ENCODE measurements at regions not wholly inside any gene's neighbourhood (a gene's known extent, or its start where the extent isn't known, plus 50 kb on each side); places are given as distances from the start of the nearest gene placed in this dataset.
"Not testable (repeated sequence)": the region's sequence is repeated elsewhere in the genome, so short reads cannot be mapped to it uniquely, and the experiment has no call there.

- H3K4me3 ChIP-seq (ENCODE audit: insufficient read depth, low read depth, low read length, poor library complexity, severe bottlenecking) = no peak overlapping the region
- no peaks in the 10 kb centered on the region for H3K36me3 ChIP-seq (ENCODE audit: control insufficient read depth, insufficient read depth, low read length)
- no peak overlapping the region for H3K27ac ChIP-seq (ENCODE audit: insufficient read depth, low read length, poor library complexity, severe bottlenecking)
- no peaks in the 10 kb centered on the region for H3K9me3 ChIP-seq (ENCODE audit: control insufficient read depth, low read length)
- H3K4me1 ChIP-seq (ENCODE audit: control insufficient read depth, insufficient read depth, low read length, poor library complexity, severe bottlenecking) = no peaks in the 10 kb centered on the region
- DNase-seq = no peak
- H3K27me3 ChIP-seq (replicated peaks; ENCODE audit: control insufficient read depth, insufficient read depth, low read length, poor library complexity, severe bottlenecking) = no peaks in the 10 kb centered on the region
Observed at GRCh38 chr2:129490641-129491040, 488.8 kb upstream of the RAB6C start.

- DNase-seq = no peak
- H3K4me1 ChIP-seq (ENCODE audit: control insufficient read depth, insufficient read depth, low read length, poor library complexity, severe bottlenecking) = no peaks in the 10 kb centered on the region
- H3K36me3 ChIP-seq (ENCODE audit: control insufficient read depth, insufficient read depth, low read length) = no peaks in the 10 kb centered on the region
- H3K27me3 ChIP-seq (replicated peaks; ENCODE audit: control insufficient read depth, insufficient read depth, low read length, poor library complexity, severe bottlenecking) = no peaks in the 10 kb centered on the region
- no peak overlapping the region for H3K27ac ChIP-seq (ENCODE audit: insufficient read depth, low read length, poor library complexity, severe bottlenecking)
- H3K4me3 ChIP-seq (ENCODE audit: insufficient read depth, low read depth, low read length, poor library complexity, severe bottlenecking) = no peak overlapping the region
- H3K9me3 ChIP-seq (ENCODE audit: control insufficient read depth, low read length) = no peaks in the 10 kb centered on the region
Observed at GRCh38 chr2:129491308-129491707, 488.2 kb upstream of the RAB6C start.

GRCh38 chr2:129492548-129492947 lies 486.9 kb upstream of the RAB6C start:
- H3K9me3 ChIP-seq (ENCODE audit: control insufficient read depth, low read length) = no peaks in the 10 kb centered on the region
- no peaks in the 10 kb centered on the region for H3K36me3 ChIP-seq (ENCODE audit: control insufficient read depth, insufficient read depth, low read length)
- no peaks in the 10 kb centered on the region for H3K27me3 ChIP-seq (replicated peaks; ENCODE audit: control insufficient read depth, insufficient read depth, low read length, poor library complexity, severe bottlenecking)
- DNase-seq = no peak
- no peak overlapping the region for H3K27ac ChIP-seq (ENCODE audit: insufficient read depth, low read length, poor library complexity, severe bottlenecking)
- H3K4me1 ChIP-seq (ENCODE audit: control insufficient read depth, insufficient read depth, low read length, poor library complexity, severe bottlenecking) = no peaks in the 10 kb centered on the region
- H3K4me3 ChIP-seq (ENCODE audit: insufficient read depth, low read depth, low read length, poor library complexity, severe bottlenecking) = no peak overlapping the region

GRCh38 chr2:129499747-129500146 lies 479.7 kb upstream of the RAB6C start:
- H3K27ac ChIP-seq (ENCODE audit: insufficient read depth, low read length, poor library complexity, severe bottlenecking) = no peak overlapping the region
- H3K9me3 ChIP-seq (ENCODE audit: control insufficient read depth, low read length) = no peaks in the 10 kb centered on the region
- no peak overlapping the region for H3K4me3 ChIP-seq (ENCODE audit: insufficient read depth, low read depth, low read length, poor library complexity, severe bottlenecking)
- H3K27me3 ChIP-seq (replicated peaks; ENCODE audit: control insufficient read depth, insufficient read depth, low read length, poor library complexity, severe bottlenecking) = no peaks in the 10 kb centered on the region
- no peaks in the 10 kb centered on the region for H3K4me1 ChIP-seq (ENCODE audit: control insufficient read depth, insufficient read depth, low read length, poor library complexity, severe bottlenecking)
- no peaks in the 10 kb centered on the region for H3K36me3 ChIP-seq (ENCODE audit: control insufficient read depth, insufficient read depth, low read length)
- no peak for DNase-seq

GRCh38 chr2:129502781-129503180 lies 476.7 kb upstream of the RAB6C start:
- no peak overlapping the region for H3K4me3 ChIP-seq (ENCODE audit: insufficient read depth, low read depth, low read length, poor library complexity, severe bottlenecking)
- H3K27me3 ChIP-seq (replicated peaks; ENCODE audit: control insufficient read depth, insufficient read depth, low read length, poor library complexity, severe bottlenecking) = no peaks in the 10 kb centered on the region
- no peaks in the 10 kb centered on the region for H3K36me3 ChIP-seq (ENCODE audit: control insufficient read depth, insufficient read depth, low read length)
- no peaks in the 10 kb centered on the region for H3K4me1 ChIP-seq (ENCODE audit: control insufficient read depth, insufficient read depth, low read length, poor library complexity, severe bottlenecking)
- no peak overlapping the region for H3K27ac ChIP-seq (ENCODE audit: insufficient read depth, low read length, poor library complexity, severe bottlenecking)
- H3K9me3 ChIP-seq (ENCODE audit: control insufficient read depth, low read length) = no peaks in the 10 kb centered on the region
- no peak for DNase-seq

- no peak for DNase-seq
- Histone ChIP-seq H3K9me3 (ENCODE audit: control insufficient read depth, low read length) (no peaks in the 10 kb centered on the region), H3K27ac (ENCODE audit: insufficient read depth, low read length, poor library complexity, severe bottlenecking) (no peak overlapping the region), H3K4me3 (ENCODE audit: insufficient read depth, low read depth, low read length, poor library complexity, severe bottlenecking) (no peak overlapping the region), H3K27me3 (replicated peaks; ENCODE audit: control insufficient read depth, insufficient read depth, low read length, poor library complexity, severe bottlenecking) (no peaks in the 10 kb centered on the region), H3K4me1 (ENCODE audit: control insufficient read depth, insufficient read depth, low read length, poor library complexity, severe bottlenecking) (no peaks in the 10 kb centered on the region), H3K36me3 (ENCODE audit: control insufficient read depth, insufficient read depth, low read length) (no peaks in the 10 kb centered on the region)
Observed at GRCh38 chr2:129504646-129505045, 474.8 kb upstream of the RAB6C start.

GRCh38 chr2:129518937-129519336 lies 460.5 kb upstream of the RAB6C start:
- H3K4me3 ChIP-seq (ENCODE audit: insufficient read depth, low read depth, low read length, poor library complexity, severe bottlenecking) = no peak overlapping the region
- H3K9me3 ChIP-seq (ENCODE audit: control insufficient read depth, low read length) = no peaks in the 10 kb centered on the region
- no peak for DNase-seq
- H3K27me3 ChIP-seq (replicated peaks; ENCODE audit: control insufficient read depth, insufficient read depth, low read length, poor library complexity, severe bottlenecking) = no peaks in the 10 kb centered on the region
- no peaks in the 10 kb centered on the region for H3K36me3 ChIP-seq (ENCODE audit: control insufficient read depth, insufficient read depth, low read length)
- no peaks in the 10 kb centered on the region for H3K4me1 ChIP-seq (ENCODE audit: control insufficient read depth, insufficient read depth, low read length, poor library complexity, severe bottlenecking)
- H3K27ac ChIP-seq (ENCODE audit: insufficient read depth, low read length, poor library complexity, severe bottlenecking) = no peak overlapping the region

GRCh38 chr2:129532158-129532557 lies 447.3 kb upstream of the RAB6C start:
- H3K4me1 ChIP-seq (ENCODE audit: control insufficient read depth, insufficient read depth, low read length, poor library complexity, severe bottlenecking); H3K4me3 ChIP-seq (ENCODE audit: insufficient read depth, low read depth, low read length, poor library complexity, severe bottlenecking); H3K27ac ChIP-seq (ENCODE audit: insufficient read depth, low read length, poor library complexity, severe bottlenecking): not testable (repeated sequence)

GRCh38 chr2:129548880-129549279 lies 430.6 kb upstream of the RAB6C start:
- Histone ChIP-seq H3K36me3 (ENCODE audit: control insufficient read depth, insufficient read depth, low read length) (no peaks in the 10 kb centered on the region), H3K27ac (ENCODE audit: insufficient read depth, low read length, poor library complexity, severe bottlenecking) (no peak overlapping the region), H3K4me3 (ENCODE audit: insufficient read depth, low read depth, low read length, poor library complexity, severe bottlenecking) (no peak overlapping the region), H3K4me1 (ENCODE audit: control insufficient read depth, insufficient read depth, low read length, poor library complexity, severe bottlenecking) (no peaks in the 10 kb centered on the region), H3K27me3 (replicated peaks; ENCODE audit: control insufficient read depth, insufficient read depth, low read length, poor library complexity, severe bottlenecking) (no peaks in the 10 kb centered on the region), H3K9me3 (ENCODE audit: control insufficient read depth, low read length) (no peaks in the 10 kb centered on the region)
- no peak for DNase-seq

More at GRCh38 chr2:129532158-129532557, 447.3 kb upstream of the RAB6C start:
- not testable (repeated sequence) for DNase-seq; H3K27me3 ChIP-seq (replicated peaks; ENCODE audit: control insufficient read depth, insufficient read depth, low read length, poor library complexity, severe bottlenecking); H3K9me3 ChIP-seq (ENCODE audit: control insufficient read depth, low read length); H3K36me3 ChIP-seq (ENCODE audit: control insufficient read depth, insufficient read depth, low read length)

- no peaks in the 10 kb centered on the region for H3K36me3 ChIP-seq (ENCODE audit: control insufficient read depth, insufficient read depth, low read length)
- no peaks in the 10 kb centered on the region for H3K4me1 ChIP-seq (ENCODE audit: control insufficient read depth, insufficient read depth, low read length, poor library complexity, severe bottlenecking)
- no peak for DNase-seq
- H3K9me3 ChIP-seq (ENCODE audit: control insufficient read depth, low read length) = no peaks in the 10 kb centered on the region
- no peak overlapping the region for H3K27ac ChIP-seq (ENCODE audit: insufficient read depth, low read length, poor library complexity, severe bottlenecking)
- no peaks in the 10 kb centered on the region for H3K27me3 ChIP-seq (replicated peaks; ENCODE audit: control insufficient read depth, insufficient read depth, low read length, poor library complexity, severe bottlenecking)
- no peak overlapping the region for H3K4me3 ChIP-seq (ENCODE audit: insufficient read depth, low read depth, low read length, poor library complexity, severe bottlenecking)
Observed at GRCh38 chr2:129550536-129550935, 428.9 kb upstream of the RAB6C start.

- H3K27me3 ChIP-seq (replicated peaks; ENCODE audit: control insufficient read depth, insufficient read depth, low read length, poor library complexity, severe bottlenecking) = no peaks in the 10 kb centered on the region
- H3K9me3 ChIP-seq (ENCODE audit: control insufficient read depth, low read length) = no peaks in the 10 kb centered on the region
- H3K4me1 ChIP-seq (ENCODE audit: control insufficient read depth, insufficient read depth, low read length, poor library complexity, severe bottlenecking) = no peaks in the 10 kb centered on the region
- no peak overlapping the region for H3K4me3 ChIP-seq (ENCODE audit: insufficient read depth, low read depth, low read length, poor library complexity, severe bottlenecking)
- no peaks in the 10 kb centered on the region for H3K36me3 ChIP-seq (ENCODE audit: control insufficient read depth, insufficient read depth, low read length)
- H3K27ac ChIP-seq (ENCODE audit: insufficient read depth, low read length, poor library complexity, severe bottlenecking) = no peak overlapping the region
- no peak for DNase-seq
Observed at GRCh38 chr2:129554373-129554772, 425.1 kb upstream of the RAB6C start.
